ENCODE measurements at regions not wholly inside any gene's neighbourhood (a gene's known extent, or its start where the extent isn't known, plus 50 kb on each side); places are given as distances from the start of the nearest gene placed in this dataset.

DNA sequence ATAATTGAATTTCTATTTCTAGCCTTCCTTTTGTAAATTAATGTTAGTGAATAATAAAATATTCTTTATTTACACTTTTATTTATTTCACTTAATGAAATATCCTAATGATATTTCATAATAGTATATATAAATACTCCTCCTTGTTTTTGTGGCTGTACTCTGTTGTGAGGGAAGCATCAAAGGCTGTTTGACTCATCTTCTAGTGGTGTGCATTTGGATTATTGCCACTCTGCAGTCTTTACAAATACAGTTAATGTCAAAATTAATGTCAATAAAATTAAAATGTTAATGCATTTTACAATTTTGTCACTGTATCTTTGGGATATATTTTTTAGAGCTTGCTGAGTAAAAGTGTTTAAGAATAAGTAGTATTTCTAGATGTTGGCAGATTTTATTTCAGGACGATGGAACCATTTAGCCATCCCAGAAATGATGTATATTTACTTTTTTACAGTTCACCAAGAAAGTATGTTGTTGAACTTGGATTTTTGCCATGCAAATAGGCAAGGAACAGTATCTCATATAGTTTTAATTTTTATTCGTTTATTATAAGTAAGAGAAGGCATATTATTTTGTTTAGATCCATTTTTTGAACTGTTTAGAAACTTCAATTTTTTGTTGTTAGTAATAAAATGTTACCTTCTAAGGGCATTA lies 281.2 kb upstream of the SLITRK6 start:
- Histone ChIP-seq H4K20me1 (ENCODE audit: insufficient read depth) (no peaks in the 10 kb centered on the region), H3K36me3 (ENCODE audit: control insufficient read depth in 1 of 2, insufficient read depth in 2 of 2, low read length in 2 of 2) (no peaks in the 10 kb centered on the region), H3K9me2 (ENCODE audit: insufficient read depth) (no peaks in the 10 kb centered on the region), H3K27ac (ENCODE audit: low read depth, low read length) (no peak overlapping the region), H3K9me3 (ENCODE audit: control insufficient read depth in 1 of 2, insufficient read depth in 1 of 2, low read depth in 1 of 2, low read length in 2 of 2) (no peaks in the 10 kb centered on the region), H3K9ac (ENCODE audit: low read length) (no peak overlapping the region), H3K27me3 (ENCODE audit: insufficient read depth, low read length) (no peaks in the 10 kb centered on the region), H3K4me2 (ENCODE audit: low read length) (no peak overlapping the region), H3K4me1 (ENCODE audit: control insufficient read depth in 1 of 2, insufficient read depth in 2 of 2, low read length in 2 of 2) (no peaks in the 10 kb centered on the region), H2AFZ (ENCODE audit: low read depth, low read length, poor library complexity, severe bottlenecking) (no peak overlapping the region), H3K4me3 (replicated peaks in 1 of 2; ENCODE audit: low read depth in 1 of 2, low read length in 2 of 2) (no peak overlapping the region), H3K79me2 (ENCODE audit: insufficient read depth, low read length) (no peaks in the 10 kb centered on the region)
- RAD21 ChIA-PET (ENCODE audit: low non-redundant PET in 1 of 2, low total read pairs in 2 of 2, uncharacterized antibody in 2 of 2, unreplicated experiment in 2 of 2), result no interaction called here
- DNase-seq (ENCODE audit: low read depth, low spot score), result no peak
- intact Hi-C loops (cut with micrococcal nuclease), result no loop called here
- TF ChIP-seq EZH2 (IDR thresholded peaks at IDR 0.05) (no peak), FOSL1 (IDR thresholded peaks at IDR 0.05; ENCODE audit: low read depth) (no peak), CEBPB (IDR thresholded peaks at IDR 0.05; ENCODE audit: low read depth) (no peak), ATF3 (IDR thresholded peaks at IDR 0.05) (no peak), EZH2phosphoT487 (IDR thresholded peaks at IDR 0.05; ENCODE audit: borderline replicate concordance) (no peak), ZFX (IDR thresholded peaks at IDR 0.05) (no peak), ZBTB33 (IDR thresholded peaks at IDR 0.05; ENCODE audit: extremely low read depth, insufficient replicate concordance, low read length) (no peak), EGR1 (IDR thresholded peaks at IDR 0.05; ENCODE audit: low read depth) (no peak), SIN3A (IDR thresholded peaks at IDR 0.05; ENCODE audit: low read depth) (no peak), ZNF274 (IDR thresholded peaks at IDR 0.05; ENCODE audit: low read depth, low read length) (no peak), POLR2AphosphoS5 (IDR thresholded peaks at IDR 0.05; ENCODE audit: low read depth, low read length) (no peak), SP1 (IDR thresholded peaks at IDR 0.05; ENCODE audit: low read depth) (no peak), RAD21 (IDR thresholded peaks at IDR 0.05; ENCODE audit: low read depth) (no peak), ELF1 (IDR thresholded peaks at IDR 0.05; ENCODE audit: borderline replicate concordance, low read depth) (no peak), POLR2A (IDR thresholded peaks at IDR 0.05; ENCODE audit: borderline replicate concordance, extremely low read depth, insufficient read depth, insufficient read length) (no peak)
- TF ChIP-seq, protein P1, sequence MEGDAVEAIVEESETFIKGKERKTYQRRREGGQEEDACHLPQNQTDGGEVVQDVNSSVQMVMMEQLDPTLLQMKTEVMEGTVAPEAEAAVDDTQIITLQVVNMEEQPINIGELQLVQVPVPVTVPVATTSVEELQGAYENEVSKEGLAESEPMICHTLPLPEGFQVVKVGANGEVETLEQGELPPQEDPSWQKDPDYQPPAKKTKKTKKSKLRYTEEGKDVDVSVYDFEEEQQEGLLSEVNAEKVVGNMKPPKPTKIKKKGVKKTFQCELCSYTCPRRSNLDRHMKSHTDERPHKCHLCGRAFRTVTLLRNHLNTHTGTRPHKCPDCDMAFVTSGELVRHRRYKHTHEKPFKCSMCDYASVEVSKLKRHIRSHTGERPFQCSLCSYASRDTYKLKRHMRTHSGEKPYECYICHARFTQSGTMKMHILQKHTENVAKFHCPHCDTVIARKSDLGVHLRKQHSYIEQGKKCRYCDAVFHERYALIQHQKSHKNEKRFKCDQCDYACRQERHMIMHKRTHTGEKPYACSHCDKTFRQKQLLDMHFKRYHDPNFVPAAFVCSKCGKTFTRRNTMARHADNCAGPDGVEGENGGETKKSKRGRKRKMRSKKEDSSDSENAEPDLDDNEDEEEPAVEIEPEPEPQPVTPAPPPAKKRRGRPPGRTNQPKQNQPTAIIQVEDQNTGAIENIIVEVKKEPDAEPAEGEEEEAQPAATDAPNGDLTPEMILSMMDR (IDR thresholded peaks at IDR 0.05 in 2 of 3, conservative IDR thresholded peaks at IDR 0.05 in 1 of 3; ENCODE audit: borderline replicate concordance in 1 of 3, insufficient read depth in 1 of 3, low read depth in 2 of 3, low read length in 2 of 3), result no peak
- TF ChIP-seq, protein P2, sequence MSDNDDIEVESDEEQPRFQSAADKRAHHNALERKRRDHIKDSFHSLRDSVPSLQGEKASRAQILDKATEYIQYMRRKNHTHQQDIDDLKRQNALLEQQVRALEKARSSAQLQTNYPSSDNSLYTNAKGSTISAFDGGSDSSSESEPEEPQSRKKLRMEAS (IDR thresholded peaks at IDR 0.05), result no peak
- TF ChIP-seq, protein P3, sequence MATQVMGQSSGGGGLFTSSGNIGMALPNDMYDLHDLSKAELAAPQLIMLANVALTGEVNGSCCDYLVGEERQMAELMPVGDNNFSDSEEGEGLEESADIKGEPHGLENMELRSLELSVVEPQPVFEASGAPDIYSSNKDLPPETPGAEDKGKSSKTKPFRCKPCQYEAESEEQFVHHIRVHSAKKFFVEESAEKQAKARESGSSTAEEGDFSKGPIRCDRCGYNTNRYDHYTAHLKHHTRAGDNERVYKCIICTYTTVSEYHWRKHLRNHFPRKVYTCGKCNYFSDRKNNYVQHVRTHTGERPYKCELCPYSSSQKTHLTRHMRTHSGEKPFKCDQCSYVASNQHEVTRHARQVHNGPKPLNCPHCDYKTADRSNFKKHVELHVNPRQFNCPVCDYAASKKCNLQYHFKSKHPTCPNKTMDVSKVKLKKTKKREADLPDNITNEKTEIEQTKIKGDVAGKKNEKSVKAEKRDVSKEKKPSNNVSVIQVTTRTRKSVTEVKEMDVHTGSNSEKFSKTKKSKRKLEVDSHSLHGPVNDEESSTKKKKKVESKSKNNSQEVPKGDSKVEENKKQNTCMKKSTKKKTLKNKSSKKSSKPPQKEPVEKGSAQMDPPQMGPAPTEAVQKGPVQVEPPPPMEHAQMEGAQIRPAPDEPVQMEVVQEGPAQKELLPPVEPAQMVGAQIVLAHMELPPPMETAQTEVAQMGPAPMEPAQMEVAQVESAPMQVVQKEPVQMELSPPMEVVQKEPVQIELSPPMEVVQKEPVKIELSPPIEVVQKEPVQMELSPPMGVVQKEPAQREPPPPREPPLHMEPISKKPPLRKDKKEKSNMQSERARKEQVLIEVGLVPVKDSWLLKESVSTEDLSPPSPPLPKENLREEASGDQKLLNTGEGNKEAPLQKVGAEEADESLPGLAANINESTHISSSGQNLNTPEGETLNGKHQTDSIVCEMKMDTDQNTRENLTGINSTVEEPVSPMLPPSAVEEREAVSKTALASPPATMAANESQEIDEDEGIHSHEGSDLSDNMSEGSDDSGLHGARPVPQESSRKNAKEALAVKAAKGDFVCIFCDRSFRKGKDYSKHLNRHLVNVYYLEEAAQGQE (IDR thresholded peaks at IDR 0.05; ENCODE audit: low read depth), result no peak
- BruUV-seq (replicated peaks), result no TSS peak
- POLR2A ChIA-PET, result no interaction called here
- ATAC-seq, result no peak
- CTCF ChIA-PET, result no interaction called here

All from HCT116 (cell line).